Activated T-cell treated with anti-CD3 and anti-CD28 coated beads for 1 hour (primary cell): ENCODE measurements at regions not wholly inside any gene's neighbourhood (a gene's known extent, or its start where the extent isn't known, plus 50 kb on each side); places are given as distances from the start of the nearest gene placed in this dataset.
"Not testable (repeated sequence)": the region's sequence is repeated elsewhere in the genome, so short reads cannot be mapped to it uniquely, and the experiment has no call there.

Experiments used
- DNase-seq: peaks from one replicate; pipeline ENCODE4 v3.0.0-alpha.2; 2020; ENCODE audit warnings: low read depth

DNA sequence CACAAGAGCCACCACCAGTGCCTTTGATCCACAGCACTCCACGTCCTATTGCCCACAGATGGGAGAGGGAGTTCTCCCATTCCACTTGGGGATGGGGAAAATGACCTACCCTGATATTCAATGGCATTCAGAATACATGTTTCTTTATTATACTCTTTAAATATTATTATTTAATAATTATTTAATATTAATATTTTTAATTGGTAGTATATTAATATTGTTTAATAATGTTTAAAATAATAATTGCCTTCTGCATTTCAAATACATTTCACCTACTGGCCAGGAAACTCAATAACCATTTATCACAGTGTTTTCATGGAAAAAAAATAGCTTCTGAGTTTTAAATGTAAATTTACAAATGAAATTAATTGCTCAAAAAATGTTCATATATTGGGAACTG is 127.4 kb upstream of the G2E3 start:
- no peak for DNase-seq

DNA sequence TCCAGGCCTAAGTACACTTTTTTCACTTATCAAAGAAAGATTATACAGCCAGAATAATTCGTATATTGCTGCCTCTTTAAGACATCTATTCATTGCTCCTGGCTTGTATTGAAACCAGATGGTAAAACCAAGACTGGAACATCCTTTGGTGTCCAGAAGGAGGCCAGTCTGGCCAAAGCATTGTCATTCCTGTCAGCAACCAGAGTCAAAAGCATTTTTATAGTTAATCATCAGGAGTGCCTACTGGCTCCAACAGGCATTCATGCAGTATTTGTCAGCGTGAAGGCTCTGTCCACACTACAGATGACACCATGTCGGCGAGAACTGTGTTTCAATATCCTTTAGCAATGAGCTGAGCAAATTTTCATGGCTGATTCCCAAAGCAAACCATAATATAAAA is 118.0 kb upstream of the G2E3 start:
- DNase-seq, result no peak

DNA sequence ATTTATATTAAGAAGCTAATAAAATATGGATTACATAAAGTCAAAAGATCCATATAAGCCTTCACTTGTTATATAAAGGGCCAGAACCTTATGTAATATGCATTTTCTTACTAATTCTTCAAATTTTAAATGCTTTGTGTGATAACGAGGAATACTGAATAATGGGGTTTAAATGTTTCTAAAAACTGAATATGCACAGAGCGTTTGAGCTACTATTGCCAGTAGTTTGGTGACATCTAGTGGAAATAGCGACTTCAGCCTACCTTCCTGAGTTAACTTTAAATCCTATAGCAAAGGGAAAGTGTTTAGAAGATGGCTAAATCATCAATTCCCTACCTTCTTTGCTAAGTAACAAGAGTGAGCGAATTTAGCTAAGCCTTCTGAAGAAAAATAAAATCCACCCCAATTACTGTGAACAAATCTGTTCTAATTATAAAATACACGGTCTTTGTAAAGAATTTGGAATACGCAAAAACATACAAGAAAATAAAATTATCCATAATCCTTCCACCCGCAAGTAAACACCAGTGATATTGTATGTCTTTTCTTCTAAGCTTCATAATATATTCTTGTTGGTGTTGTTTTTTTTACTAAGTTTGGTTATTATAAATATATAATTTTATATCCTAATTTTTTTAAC is 115.5 kb upstream of the G2E3 start:
- DNase-seq, result no peak

DNA sequence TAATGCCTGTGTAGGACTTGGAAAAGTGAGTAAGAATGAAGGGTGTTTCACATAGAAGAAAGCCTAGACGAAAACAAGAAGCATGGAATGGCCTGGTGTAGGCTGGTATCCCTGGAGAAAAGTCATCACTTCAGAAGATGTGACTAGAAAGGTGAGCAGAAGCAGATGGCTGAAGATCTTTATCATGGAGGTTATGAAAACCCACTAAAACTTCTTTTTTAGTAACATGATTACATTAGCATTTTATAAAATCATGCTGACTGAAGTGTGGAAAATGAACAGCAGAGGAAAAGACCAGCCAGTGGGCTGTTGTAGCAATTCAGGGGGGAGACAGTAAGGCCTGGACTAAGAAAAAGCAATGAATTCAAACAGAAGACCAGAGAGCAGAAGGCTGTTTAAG is 114.5 kb upstream of the G2E3 start:
- no peak for DNase-seq

DNA sequence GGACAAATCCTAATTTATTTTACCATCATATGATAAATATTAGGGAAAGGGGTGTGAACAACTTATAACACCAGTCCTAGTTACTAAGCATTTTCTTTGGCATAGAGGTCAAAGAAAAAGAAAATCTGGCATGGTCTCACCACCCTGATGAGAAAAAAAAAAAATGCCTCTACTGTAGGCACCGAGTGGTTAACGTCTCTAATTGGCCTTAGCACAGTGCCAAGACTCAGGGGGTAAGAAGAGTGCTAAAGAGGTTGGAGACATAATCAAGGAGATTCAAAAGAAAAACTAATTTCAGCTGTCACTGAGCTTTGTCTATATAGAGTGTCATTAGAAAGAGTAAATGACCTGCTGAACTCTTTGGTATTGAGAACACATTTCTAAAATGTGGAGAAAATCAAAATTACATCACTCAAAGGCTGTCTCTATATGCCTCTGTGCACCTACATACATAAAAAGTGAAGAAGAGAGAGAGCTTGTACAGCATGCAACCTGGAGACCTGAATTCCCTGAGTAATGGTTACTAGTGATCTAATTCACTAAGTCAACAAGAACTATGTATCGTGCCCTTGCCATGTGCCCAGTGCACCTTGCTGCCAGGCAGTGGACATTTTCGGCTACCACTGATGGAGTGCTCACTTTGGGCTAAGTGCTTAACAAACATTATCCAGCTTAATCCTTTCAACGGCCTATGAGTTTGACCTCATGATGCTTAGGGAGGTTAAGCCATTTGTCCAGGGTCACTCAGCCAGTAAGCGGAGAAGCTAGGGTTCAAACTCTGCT is 113.8 kb upstream of the G2E3 start:
- DNase-seq, result no peak

DNA sequence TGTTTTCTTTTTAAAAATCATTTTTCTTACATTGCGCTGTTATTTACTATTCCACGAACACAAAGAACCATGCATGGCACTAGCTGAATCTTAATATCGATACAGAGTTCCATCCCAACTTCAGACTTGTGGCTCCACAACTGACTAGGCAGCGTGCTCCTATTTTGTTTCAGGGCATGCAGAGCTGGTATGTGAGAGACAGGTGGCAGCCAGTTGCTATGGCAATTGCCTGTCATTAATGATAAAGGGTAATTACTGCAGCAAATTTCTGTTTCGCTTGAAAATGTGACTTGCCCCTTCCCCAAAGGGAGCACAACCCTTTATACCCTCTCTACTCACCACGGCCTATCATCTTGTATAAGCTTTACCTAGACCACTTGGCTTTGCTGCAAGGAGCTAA is 113.1 kb upstream of the G2E3 start:
- DNase-seq, result no peak

DNA sequence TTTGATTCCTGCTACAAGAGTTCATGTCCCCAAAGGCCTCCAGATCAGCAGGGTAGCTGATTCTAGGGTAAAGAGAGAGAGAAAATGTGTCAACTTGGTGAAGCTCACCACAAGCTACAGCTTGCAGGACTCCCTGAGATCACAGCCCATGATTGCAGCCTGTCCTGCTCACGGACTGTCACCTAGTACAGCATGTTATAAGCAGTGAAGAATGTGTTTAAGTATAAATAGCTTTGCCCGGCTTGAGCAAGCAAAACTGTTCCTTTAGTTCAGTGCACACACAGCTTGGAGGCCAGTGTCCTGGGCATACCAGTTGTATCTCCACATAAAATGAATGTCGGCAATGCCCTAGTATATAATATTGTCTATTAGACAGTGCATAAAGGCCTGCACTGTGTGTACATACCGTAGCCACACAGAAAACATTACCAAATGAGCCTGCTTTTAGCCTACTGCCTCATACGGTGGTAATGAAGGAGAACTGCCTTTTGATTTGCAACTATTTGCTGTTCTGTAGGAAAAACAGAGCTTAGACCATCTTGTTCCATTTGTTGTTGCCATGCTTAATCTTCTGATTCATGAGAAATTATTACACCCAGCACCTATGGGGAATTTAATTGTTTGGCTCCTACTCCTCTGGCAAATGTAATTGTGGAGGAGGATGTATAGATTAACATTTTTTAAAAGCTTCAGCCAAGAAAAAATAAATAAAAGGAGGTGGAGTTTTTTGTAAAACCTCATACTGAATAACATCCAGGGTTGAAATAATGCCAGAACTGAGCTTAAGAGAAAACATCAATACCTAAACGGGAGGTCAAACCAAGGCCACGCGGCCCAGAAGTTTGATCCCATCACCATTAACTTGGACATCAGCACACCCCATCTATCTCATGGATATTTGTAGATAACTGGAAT is 108.1 kb upstream of the G2E3 start:
- DNase-seq, result no peak

DNA sequence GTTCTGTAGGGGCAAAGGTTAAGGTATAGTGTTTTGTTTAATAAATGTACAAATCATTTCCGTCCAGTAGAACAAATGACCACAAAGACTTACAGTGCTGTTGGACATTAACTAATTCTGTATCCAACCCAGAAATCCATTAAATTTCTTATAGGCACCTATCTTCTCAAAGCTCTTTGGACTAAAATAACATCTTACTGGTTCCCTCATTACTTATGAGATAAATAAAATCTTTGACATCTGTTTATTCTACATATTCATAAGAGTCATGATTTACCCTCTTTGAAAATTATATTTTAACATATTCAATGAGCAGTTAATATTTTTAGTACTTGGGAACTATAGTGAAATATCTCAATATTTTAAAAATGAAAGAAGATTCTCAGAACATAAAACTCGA is 102.7 kb upstream of the G2E3 start:
- no peak for DNase-seq

DNA sequence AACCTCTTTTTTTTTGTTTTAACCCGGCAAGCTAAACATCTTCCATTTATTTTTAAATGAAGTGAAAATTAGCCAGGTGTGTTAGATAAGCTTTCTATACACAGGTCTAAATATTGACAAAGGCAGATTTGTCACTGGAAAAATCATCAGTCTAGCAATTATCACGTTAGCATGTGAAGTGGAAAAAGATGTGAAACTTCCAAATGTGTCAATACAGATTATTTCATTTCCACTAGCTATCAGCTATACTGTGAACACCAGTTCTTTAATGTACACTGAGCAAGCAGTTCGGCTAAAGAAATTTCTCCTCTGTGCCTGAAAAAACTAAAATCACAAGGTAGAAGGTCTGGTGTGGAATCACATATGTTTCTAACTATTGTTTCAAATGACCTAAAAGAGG is 96.6 kb upstream of the G2E3 start:
- DNase-seq, result no peak

DNA sequence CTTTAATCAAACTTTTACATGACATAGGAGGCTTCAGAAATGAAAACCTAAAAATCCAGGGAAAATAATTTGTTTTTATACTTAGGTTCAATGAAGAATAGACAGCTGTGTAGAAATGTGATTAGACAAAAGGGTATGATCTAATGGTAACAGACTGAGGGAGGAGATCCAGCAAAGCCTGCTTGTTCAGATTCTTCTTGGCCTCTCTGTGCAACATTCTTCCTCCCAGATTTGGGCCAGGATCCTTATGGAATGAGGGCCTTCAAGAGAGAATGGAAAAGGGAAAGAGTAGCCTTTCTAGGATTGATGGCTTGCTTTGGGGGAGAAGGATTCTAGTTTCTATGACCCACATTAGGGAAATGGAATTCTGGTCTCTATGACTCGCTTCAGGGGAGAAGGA is 94.5 kb upstream of the G2E3 start:
- no peak for DNase-seq

DNA sequence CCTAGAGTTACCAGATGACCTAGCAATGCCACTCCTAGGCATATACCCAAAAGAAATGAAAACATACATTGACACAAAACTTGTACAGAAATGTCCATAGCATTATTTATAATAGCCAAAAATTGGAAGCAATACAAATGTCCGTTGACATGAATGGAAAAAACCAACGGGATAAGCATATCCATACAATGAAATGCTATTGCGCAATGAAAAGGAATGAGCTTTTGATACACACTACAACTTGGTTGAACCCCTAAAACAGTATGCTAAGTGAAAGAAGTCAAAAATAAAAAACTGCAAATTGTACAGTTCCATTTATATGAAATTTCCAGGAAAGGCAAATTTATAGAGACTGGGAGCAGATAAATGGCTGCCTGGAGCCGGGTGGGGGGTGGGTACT is 90.6 kb upstream of the G2E3 start:
- DNase-seq, result no peak

DNA sequence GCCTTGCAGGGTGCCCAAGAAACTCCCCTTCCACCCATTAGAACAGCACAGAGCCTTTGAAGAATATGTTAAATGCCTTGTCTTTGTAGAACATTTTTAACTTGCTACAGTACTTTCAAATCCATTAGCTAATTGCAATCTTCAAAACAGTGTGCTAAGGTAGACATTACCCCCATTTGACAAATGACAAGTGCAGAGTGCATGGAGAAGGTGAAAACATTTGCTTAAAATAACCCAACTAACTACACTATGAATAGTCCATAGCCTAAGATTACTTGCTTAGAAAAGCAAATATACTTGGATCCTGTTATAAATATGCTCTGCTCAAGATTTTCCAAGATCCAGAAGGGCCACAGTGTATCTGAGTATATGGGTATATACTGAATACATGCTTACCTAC is 87.0 kb upstream of the G2E3 start:
- DNase-seq, result no peak

DNA sequence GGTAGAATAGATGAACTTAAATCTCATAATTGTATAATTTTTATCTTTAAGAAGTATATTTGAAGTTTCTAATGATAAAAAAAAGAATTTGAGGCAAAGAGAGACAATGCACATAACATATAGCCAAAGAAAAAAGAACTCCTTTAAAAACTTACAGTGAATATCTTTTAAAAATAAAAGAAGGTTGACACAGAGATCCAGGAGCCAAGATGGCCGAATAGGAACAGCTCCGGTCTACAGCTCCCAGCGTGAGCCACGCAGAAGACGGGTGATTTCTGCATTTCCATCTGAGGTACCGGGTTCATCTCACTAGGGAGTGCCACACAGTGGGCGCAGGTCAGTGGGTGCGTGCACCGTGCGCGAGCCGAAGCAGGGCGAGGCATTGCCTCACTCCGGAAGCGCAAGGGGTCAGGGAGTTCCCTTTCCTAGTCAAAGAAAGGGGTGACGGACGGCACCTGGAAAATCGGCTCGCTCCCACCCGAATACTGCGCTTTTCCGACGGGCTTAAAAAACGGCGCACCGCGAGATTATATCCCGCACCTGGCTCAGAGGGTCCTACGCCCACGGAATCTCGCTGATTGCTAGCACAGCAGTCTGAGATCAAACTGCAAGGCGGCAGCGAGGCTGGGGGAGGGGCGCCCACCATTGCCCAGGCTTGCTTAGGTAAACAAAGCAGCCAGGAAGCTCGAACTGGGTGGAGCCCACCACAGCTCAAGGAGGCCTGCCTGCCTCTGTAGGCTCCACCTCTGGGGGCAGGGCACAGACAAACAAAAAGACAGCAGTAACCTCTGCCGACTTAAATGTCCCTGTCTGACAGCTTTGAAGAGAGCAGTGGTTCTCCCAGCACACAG is 84.9 kb upstream of the G2E3 start:
- DNase-seq, result not testable (repeated sequence)

DNA sequence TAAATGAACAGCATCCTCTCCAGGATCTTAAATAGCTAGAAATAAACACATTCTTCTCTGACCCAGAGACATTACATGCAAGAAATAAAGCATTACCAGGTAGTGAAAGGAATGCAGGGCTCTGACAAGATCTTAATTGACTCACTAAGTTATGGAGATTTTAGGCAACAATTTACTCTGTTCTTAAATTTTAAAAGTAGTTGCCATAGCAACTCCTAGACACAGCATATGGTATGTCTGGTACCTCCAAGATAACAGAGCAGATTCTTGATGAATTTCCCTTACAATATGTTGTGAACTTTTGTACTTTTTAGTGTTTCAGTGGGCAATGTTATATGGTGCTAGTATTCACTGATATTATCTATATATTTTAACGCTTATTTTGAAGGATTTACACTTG is 76.7 kb upstream of the G2E3 start:
- no peak for DNase-seq

DNA sequence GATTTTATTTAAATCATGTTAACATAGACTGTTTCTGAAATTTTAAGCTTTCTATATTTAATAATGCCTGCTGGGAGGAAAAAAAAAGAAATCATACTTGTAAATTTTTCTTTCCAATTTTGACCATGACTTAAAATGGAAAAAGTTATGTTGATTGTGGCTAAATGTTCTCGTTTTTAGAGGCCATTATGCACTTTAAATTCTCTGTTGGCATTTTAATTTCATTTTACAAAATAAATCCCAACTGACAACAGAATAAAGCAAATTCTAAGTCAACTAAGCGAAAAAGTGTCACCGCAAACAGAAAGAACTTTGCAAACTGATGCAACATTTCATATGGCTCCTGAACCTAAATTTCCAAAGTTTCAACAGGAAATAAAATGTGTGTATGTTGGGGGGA is 74.8 kb upstream of the G2E3 start:
- DNase-seq, result no peak

DNA sequence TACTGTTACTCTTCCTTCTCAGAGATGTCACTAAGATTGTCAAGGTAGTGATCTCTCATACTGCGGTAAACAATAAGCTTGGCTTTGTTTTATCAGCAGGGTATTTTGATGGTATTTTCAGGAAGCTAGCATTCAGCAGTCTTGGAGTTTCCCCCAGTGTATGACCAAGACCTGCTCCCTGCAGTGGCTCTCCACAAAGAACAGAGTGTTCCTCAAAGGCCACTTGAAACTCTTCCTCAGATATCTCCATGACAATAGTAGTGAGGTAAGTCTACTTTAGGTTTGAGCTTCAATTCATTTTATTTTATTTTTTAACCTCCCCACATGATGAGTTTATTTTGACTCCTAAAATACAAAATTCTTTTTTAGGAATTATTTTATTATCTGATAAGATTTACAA is 74.0 kb upstream of the G2E3 start:
- no peak for DNase-seq

DNA sequence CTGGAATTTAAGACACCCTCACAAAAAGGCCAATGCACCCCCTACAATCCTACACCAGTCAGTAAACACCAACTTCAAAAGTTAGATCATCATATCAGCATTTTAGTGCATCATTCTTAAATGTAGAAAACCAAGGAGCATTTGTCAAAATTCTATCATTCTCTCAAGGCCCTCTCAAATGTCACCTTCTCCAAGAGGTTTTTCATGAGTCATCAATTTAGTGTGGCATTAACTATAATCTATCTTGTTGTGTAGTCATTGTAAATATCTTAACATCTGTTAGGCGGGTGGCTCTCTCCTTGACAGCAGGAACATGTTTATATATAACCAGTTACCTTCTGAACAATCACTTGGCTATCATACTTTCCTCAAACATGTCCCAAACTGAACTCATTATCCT is 62.1 kb upstream of the G2E3 start:
- no peak for DNase-seq

DNA sequence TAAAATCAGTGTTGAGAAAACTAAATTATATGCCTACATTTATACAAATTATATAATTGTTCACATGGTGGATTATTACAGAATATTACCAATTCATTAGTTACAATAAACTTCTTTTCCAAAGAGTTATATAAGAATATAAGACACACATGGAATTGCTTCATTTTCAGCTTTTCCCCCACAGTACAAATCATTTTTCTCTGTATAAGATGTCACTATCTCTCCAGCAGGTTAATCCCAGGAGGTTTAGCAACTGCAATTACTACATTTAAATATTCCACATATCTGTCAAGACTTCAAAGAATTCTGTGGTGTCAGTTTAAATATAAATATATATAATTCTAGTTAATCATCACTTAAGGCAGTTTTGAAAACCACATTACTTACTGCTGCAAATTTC is 59.6 kb upstream of the G2E3 start:
- no peak for DNase-seq

DNA sequence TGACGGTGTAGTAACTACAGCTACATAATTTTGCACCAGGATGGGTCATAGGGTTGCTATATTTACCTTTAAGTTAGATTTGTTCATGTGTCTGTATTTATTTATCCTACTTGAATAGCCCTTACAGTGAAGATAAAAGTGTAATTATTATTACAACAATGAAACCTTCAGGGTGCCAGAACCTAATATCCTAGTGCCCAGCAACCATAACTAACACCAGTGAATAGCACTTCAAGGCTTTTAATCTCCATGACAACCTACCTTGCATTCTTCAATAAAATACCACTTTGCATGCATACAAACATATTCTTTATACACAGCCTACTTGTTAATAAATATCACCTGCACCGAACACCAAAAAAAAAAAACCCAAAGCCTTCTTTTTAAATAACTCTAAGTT is 58.7 kb upstream of the G2E3 start:
- no peak for DNase-seq

DNA sequence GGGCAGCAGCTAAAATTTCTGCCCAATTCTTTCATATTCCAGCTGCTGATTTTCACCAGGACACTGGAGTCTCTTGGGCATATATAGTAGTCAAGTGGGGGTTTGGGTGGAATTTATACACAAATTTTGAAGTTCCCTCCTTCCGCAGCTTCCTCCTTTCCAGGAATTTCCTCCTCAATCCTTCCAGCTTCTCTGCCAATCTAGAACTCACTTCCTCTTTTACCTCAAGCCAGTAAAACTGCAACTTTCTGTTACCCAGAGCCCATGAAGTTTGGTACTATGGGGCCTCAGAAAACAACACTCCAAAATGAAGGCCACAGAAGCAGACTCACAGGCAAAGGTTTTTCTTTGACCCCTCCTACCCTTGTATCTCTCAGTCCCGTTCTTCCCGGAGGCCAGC is 51.7 kb upstream of the G2E3 start:
- DNase-seq, result no peak
